ENCODE measurements at regions not wholly inside any gene's neighbourhood (a gene's known extent, or its start where the extent isn't known, plus 50 kb on each side); places are given as distances from the start of the nearest gene placed in this dataset.
"Not testable (repeated sequence)": the region's sequence is repeated elsewhere in the genome, so short reads cannot be mapped to it uniquely, and the experiment has no call there.

- no peak for DNase-seq
These were observed 91.1 kb upstream of the TBCA start for GRCh38 chr5:77867194-77867691.

GRCh38 chr5:77866198-77866597 is 90.1 kb upstream of the TBCA start:
- DNase-seq: no peak

GRCh38 chr5:77864997-77865396 is 88.9 kb upstream of the TBCA start:
- no peak for DNase-seq

GRCh38 chr5:77863181-77863580 is 87.0 kb upstream of the TBCA start:
- DNase-seq: no peak

- no peak for DNase-seq
These were observed 85.4 kb upstream of the TBCA start for GRCh38 chr5:77861576-77861975.

GRCh38 chr5:77859306-77859705 is 83.2 kb upstream of the TBCA start:
- no peak for DNase-seq

GRCh38 chr5:77858678-77859077 is 82.5 kb upstream of the TBCA start:
- not testable (repeated sequence) for DNase-seq

GRCh38 chr5:77855369-77855768 is 79.2 kb upstream of the TBCA start:
- DNase-seq: no peak

- no peak for DNase-seq
These were observed 77.3 kb upstream of the TBCA start for GRCh38 chr5:77853353-77853907.

- no peak for DNase-seq
These were observed 76.6 kb upstream of the TBCA start for GRCh38 chr5:77852514-77853352.

GRCh38 chr5:77852068-77852513 is 76.0 kb upstream of the TBCA start:
- no peak for DNase-seq

GRCh38 chr5:77851176-77852067 is 75.3 kb upstream of the TBCA start:
- no peak for DNase-seq

- DNase-seq: no peak
These were observed 74.5 kb upstream of the TBCA start for GRCh38 chr5:77850536-77851175.

- no peak for DNase-seq
These were observed 73.3 kb upstream of the TBCA start for GRCh38 chr5:77849308-77849900.

GRCh38 chr5:77847814-77848290 is 71.7 kb upstream of the TBCA start:
- no peak for DNase-seq

GRCh38 chr5:77847129-77847460 is 71.0 kb upstream of the TBCA start:
- no peak for DNase-seq

- DNase-seq: no peak
These were observed 70.4 kb upstream of the TBCA start for GRCh38 chr5:77846422-77847128.

- DNase-seq: no peak
These were observed 69.1 kb upstream of the TBCA start for GRCh38 chr5:77845324-77845646.

GRCh38 chr5:77844623-77845323 is 68.6 kb upstream of the TBCA start:
- DNase-seq: no peak

- no peak for DNase-seq
These were observed 68.2 kb upstream of the TBCA start for GRCh38 chr5:77844373-77844622.

- DNase-seq: no peak
These were observed 67.6 kb upstream of the TBCA start for GRCh38 chr5:77843570-77844372.
